Kidney epithelial cell (primary cell): ENCODE measurements at regions not wholly inside any gene's neighbourhood (a gene's known extent, or its start where the extent isn't known, plus 50 kb on each side); places are given as distances from the start of the nearest gene placed in this dataset.
A peak's percentile ranks its signal among the peaks of the same experiment; 100 is the strongest.

Experiments used
- DNase-seq: peaks from one replicate; pipeline ENCODE4 v3.0.0-alpha.2; 2010; ENCODE audit warnings: low read depth
- H3K27me3 ChIP-seq: 2 replicates; pipeline ENCODE4 v1.6.0; 2011; ENCODE audit warnings: low read length; ENCODE audit not compliant: control insufficient read depth, insufficient read depth
- H3K36me3 ChIP-seq: 2 replicates; pipeline ENCODE4 v1.5.1; 2011; ENCODE audit warnings: low read length; ENCODE audit not compliant: control insufficient read depth, insufficient read depth
- H3K4me3 ChIP-seq: 2 replicates; pipeline ENCODE4 v1.5.1; 2011; ENCODE audit warnings: low read depth, mild to moderate bottlenecking, control low read depth, low read length
- TF ChIP-seq, protein P1 (sequence below): IDR thresholded peaks from 2 replicates; pipeline ENCODE4 v1.5.1; 2011; ENCODE audit warnings: mild to moderate bottlenecking, moderate library complexity, low read length, control low read depth, inconsistent platforms; ENCODE audit not compliant: insufficient read depth, poor library complexity, severe bottlenecking

DNA sequence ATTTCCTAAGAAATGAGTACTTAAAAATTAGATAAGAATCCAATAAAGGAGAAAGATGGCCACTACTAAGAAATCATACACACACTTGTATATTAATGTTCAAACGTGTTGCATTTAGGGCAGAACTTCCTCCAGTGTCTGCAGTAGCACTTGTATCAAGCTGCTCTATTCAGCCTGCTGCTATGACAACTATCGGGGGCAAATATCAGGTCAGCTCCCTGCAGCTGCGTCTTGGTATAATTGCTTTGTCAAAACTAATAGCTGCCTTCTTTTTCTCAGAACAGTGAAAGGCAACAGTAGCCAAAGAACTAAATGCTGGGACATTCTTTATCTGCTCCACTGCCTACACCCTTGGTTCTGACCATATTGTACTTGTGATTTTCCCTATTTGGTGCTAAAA is 300.7 kb downstream of the NOL4 start:
- no peak for DNase-seq
- no peaks in the 10 kb centered on the region for H3K27me3 ChIP-seq
- TF ChIP-seq, protein P1, sequence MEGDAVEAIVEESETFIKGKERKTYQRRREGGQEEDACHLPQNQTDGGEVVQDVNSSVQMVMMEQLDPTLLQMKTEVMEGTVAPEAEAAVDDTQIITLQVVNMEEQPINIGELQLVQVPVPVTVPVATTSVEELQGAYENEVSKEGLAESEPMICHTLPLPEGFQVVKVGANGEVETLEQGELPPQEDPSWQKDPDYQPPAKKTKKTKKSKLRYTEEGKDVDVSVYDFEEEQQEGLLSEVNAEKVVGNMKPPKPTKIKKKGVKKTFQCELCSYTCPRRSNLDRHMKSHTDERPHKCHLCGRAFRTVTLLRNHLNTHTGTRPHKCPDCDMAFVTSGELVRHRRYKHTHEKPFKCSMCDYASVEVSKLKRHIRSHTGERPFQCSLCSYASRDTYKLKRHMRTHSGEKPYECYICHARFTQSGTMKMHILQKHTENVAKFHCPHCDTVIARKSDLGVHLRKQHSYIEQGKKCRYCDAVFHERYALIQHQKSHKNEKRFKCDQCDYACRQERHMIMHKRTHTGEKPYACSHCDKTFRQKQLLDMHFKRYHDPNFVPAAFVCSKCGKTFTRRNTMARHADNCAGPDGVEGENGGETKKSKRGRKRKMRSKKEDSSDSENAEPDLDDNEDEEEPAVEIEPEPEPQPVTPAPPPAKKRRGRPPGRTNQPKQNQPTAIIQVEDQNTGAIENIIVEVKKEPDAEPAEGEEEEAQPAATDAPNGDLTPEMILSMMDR = no peak
- H3K36me3 ChIP-seq = no peaks in the 10 kb centered on the region
- H3K4me3 ChIP-seq = no peak overlapping the region

DNA sequence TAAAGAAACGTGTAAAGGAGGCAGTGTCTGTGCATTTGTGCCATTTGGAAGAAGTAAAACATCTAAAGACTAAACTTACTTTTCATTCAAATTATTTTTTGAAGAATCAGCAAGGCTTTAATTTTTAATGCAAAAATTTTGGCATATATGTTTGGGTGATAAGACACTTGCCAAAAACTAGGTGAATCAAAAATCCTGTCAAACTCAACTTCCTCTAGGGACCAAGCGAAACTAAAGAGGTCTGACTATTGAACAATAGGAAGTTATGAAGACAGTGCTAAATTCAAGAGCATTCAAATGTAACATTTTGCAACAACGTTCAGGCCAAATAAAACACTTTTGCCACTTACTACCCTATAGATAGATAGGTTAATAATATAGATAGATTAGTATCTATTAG is 306.1 kb downstream of the NOL4 start:
- DNase-seq = no peak
- no peaks in the 10 kb centered on the region for H3K36me3 ChIP-seq

DNA sequence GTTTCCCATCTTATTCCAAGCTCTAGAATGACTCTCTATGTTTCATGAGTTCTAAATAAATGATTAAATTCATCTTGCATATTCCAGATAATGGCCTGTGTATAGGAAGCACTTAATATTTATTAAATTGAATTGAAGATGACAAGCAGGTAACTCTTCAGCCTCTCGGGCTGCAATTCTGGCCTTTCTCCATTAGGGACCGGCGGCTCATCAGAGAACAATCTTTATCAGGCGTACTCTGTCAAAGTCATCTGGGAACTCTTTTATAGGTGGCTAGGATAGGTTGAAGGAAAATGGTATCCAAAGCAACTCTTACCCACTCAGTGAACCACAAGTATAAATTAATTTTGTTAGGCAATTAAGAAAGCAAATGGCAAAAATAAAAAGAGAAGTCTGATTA is 308.5 kb downstream of the NOL4 start:
- TF ChIP-seq, protein P1 = peak; percentile 5
- Histone ChIP-seq H3K27me3 (no peaks in the 10 kb centered on the region), H3K36me3 (no peaks in the 10 kb centered on the region), H3K4me3 (no peak overlapping the region)
- DNase-seq = no peak

More for the DNA sequence above, 306.1 kb downstream of the NOL4 start:
- TF ChIP-seq, protein P1 = no peak
- Histone ChIP-seq H3K4me3 (no peak overlapping the region), H3K27me3 (no peaks in the 10 kb centered on the region)

- Histone ChIP-seq H3K27me3 (no peaks in the 10 kb centered on the region), H3K4me3 (no peak overlapping the region), H3K36me3 (no peaks in the 10 kb centered on the region)
- DNase-seq = no peak
- TF ChIP-seq, protein P1 = no peak
Observed at GRCh38 chr18:33914399-33914798, 310.3 kb downstream of the NOL4 start.

GRCh38 chr18:33906046-33906445 is 318.7 kb downstream of the NOL4 start:
- Histone ChIP-seq H3K27me3 (no peaks in the 10 kb centered on the region), H3K36me3 (no peaks in the 10 kb centered on the region), H3K4me3 (no peak overlapping the region)
- DNase-seq = no peak
- TF ChIP-seq, protein P1 = no peak

DNA sequence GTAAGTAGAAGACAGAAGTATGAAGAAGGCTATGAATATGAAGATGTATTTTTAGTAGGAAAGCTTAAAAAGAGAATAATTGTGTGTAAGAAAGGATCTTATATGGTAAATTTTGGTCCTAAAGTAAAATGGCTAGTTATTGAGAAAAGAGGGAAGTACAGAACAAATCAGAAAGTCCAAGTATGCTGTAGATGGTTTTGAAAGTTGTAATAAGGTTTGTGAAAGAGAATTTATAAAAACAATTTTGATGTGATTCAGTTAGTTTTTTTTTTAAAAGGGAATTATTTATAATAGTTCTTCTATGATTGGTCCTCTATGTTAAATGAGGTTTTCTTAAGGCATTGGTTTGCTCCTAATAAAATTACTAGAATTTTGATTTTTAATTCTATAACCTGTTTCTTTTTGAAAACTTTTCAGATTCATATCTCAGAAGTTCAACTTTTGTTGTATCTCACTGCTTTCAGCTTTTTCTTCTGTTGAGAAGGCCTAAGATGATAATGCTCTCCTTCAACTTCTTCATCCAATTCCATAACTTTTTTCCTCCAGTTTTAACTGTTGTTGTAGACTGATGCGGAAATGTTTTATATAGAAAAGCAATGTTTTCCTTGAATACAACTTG is 322.7 kb downstream of the NOL4 start:
- TF ChIP-seq, protein P1 = no peak
- no peaks in the 10 kb centered on the region for H3K36me3 ChIP-seq
- DNase-seq = no peak

More for the DNA sequence above, 322.7 kb downstream of the NOL4 start:
- H3K27me3 ChIP-seq = no peaks in the 10 kb centered on the region
- H3K4me3 ChIP-seq = no peak overlapping the region
